CD4-positive, alpha-beta memory T cell (primary cell): ENCODE measurements at regions not wholly inside any gene's neighbourhood (a gene's known extent, or its start where the extent isn't known, plus 50 kb on each side); places are given as distances from the start of the nearest gene placed in this dataset.
"Not testable (repeated sequence)": the region's sequence is repeated elsewhere in the genome, so short reads cannot be mapped to it uniquely, and the experiment has no call there.

Experiments used
- CTCF ChIA-PET: fragments of 350-600 bp; sonication (Branson Sonifier 250); formaldehyde crosslinking; loops from one replicate; lab custom pipeline; 2021; ENCODE audit warnings: inconsistent platforms; ENCODE audit not compliant: partially characterized antibody; lab: Charles Lee
- POLR2A ChIA-PET: fragments of 350-600 bp; sonication (Branson Sonifier 250); formaldehyde crosslinking; loops from one replicate; lab custom pipeline; 2021; ENCODE audit not compliant: partially characterized antibody; lab: Charles Lee
- DNase-seq, 5 donors: peaks; one replicate each; pipeline versions ENCODE4 v3.0.0 to v3.0.0-alpha.2; 2020 to 2022; ENCODE audit warnings: mixed read lengths in 1 of 5
- H3K27ac ChIP-seq: one replicate; pipeline ENCODE4 v1.7.0; 2013; ENCODE audit warnings: low read depth, low read length
- H3K27me3 ChIP-seq: 2 replicates; pipeline ENCODE4 v1.7.0; 2013; ENCODE audit warnings: mild to moderate bottlenecking, low read length, moderate library complexity; ENCODE audit not compliant: insufficient read depth
- H3K36me3 ChIP-seq: 2 replicates; pipeline ENCODE4 v1.7.0; 2013; ENCODE audit warnings: mild to moderate bottlenecking, low read length, moderate library complexity; ENCODE audit not compliant: insufficient read depth
- H3K4me1 ChIP-seq: 2 replicates; pipeline ENCODE4 v1.7.0; 2013; ENCODE audit warnings: mild to moderate bottlenecking, low read length, moderate library complexity; ENCODE audit not compliant: insufficient read depth
- H3K4me3 ChIP-seq, 2 donors: one replicate each; pipeline ENCODE4 v1.7.0; 2013; ENCODE audit warnings: low read length in 2 of 2, mild to moderate bottlenecking in 1 of 2
- H3K9me3 ChIP-seq, 2 donors: one replicate each; pipeline ENCODE4 v1.7.0; 2013; ENCODE audit warnings: low read length in 2 of 2, control low read depth in 1 of 2; ENCODE audit not compliant: control insufficient read depth in 1 of 2
- H3K27ac Mint-ChIP-seq, 7 donors: one replicate each; pipeline ENCODE4 v1.8.0; 2020 to 2021; ENCODE audit warnings: mixed read lengths in 7 of 7, mild to moderate bottlenecking in 6 of 7, inconsistent platforms in 3 of 7, moderate library complexity in 3 of 7
- H3K27me3 Mint-ChIP-seq, 2 donors: one replicate each; pipeline ENCODE4 v1.8.0; 2020 to 2021; ENCODE audit warnings: mixed read lengths in 2 of 2
- H3K36me3 Mint-ChIP-seq, 2 donors: one replicate each; pipeline ENCODE4 v1.8.0; 2020 to 2021; ENCODE audit warnings: mixed read lengths in 2 of 2, inconsistent platforms in 1 of 2, mild to moderate bottlenecking in 1 of 2
- H3K4me1 Mint-ChIP-seq, 4 donors: one replicate each; pipeline ENCODE4 v1.8.0; 2020 to 2021; ENCODE audit warnings: mixed read lengths in 4 of 4, mild to moderate bottlenecking in 1 of 4
- H3K4me3 Mint-ChIP-seq, 8 donors: one replicate each; pipeline ENCODE4 v1.8.0; 2020 to 2021; ENCODE audit warnings: mixed read lengths in 8 of 8, mild to moderate bottlenecking in 7 of 8, moderate library complexity in 6 of 8, inconsistent platforms in 3 of 8
- H3K9me3 Mint-ChIP-seq, 8 donors: one replicate each; pipeline ENCODE4 v1.8.0; 2020 to 2021; ENCODE audit warnings: mixed read lengths in 8 of 8, mild to moderate bottlenecking in 5 of 8, inconsistent platforms in 3 of 8, moderate library complexity in 1 of 8
- intact Hi-C: fragments of 100-400 bp; cut with micrococcal nuclease; formaldehyde crosslinking; loops from one replicate; pipeline ENCODE4 v1.15.1; 2023

DNA sequence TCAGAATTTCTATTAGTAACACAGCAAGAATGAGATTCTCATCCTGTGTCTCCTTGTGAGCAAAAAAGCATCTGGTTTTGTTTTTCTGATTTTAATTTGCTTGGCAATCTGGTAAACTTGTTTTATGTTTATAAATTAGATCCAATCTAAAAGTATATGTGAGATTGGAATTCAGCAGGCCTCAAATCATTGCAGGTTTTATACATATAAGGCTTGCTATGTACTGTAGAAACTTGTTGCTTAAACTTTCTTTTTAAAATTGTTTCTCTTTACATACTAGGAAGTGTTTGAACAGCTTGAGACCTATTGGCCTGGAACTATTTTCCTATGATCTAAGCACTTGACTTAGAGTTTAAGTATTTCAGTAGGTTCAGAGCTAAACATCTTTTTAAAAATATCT is 1037.8 kb downstream of the NR2F1-AS1 start:
- H3K9me3 Mint-ChIP-seq, result peaks cover 0 to 7% (median 5%) of the 10 kb centered on the region in 8 donors
- POLR2A ChIA-PET, result no interaction called here

DNA sequence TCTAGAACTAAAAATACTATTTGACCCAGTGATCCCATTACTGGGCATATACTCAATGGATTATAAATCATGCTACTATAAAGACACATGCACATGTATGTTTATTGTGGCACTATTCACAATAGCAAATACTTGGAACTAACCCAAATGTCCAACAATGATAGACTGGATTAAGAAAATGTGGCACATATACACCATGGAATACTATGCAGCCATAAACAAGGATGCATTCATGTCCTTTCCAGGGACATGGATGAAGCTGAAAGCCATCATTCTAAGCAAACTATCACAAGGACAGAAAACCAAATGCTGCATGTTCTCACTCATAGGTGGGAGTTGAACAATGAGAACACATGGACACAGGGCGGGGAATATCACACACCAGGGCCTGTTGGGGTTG is 1039.0 kb downstream of the NR2F1-AS1 start:
- H3K4me3 Mint-ChIP-seq, H3K9me3 ChIP-seq, H3K27me3 ChIP-seq, H3K4me3 ChIP-seq, DNase-seq, CTCF ChIA-PET, H3K27ac ChIP-seq, H3K36me3 Mint-ChIP-seq, H3K27ac Mint-ChIP-seq, H3K4me1 Mint-ChIP-seq, H3K4me1 ChIP-seq, H3K27me3 Mint-ChIP-seq, H3K36me3 ChIP-seq, POLR2A ChIA-PET, intact Hi-C loops: not testable (repeated sequence)
- H3K9me3 Mint-ChIP-seq, result peaks cover 0 to 14% (median 6%) of the 10 kb centered on the region in 8 donors

More for the DNA sequence above, 1037.8 kb downstream of the NR2F1-AS1 start:
- Mint-ChIP-seq H3K36me3 (no peaks in the 10 kb centered on the region), H3K4me1 (no peaks in the 10 kb centered on the region), H3K27ac (no peak overlapping the region), H3K4me3 (no peak overlapping the region), H3K27me3 (no peaks in the 10 kb centered on the region)
- H3K36me3 ChIP-seq, result no peaks in the 10 kb centered on the region
- no peaks in the 10 kb centered on the region for H3K4me1 ChIP-seq
- H3K27ac ChIP-seq, result no peak overlapping the region
- no peaks in the 10 kb centered on the region for H3K9me3 ChIP-seq
- CTCF ChIA-PET, result no interaction called here
- no peaks in the 10 kb centered on the region for H3K27me3 ChIP-seq
- H3K4me3 ChIP-seq, result no peak overlapping the region
- intact Hi-C loops, result no loop called here
- DNase-seq, result no peak

DNA sequence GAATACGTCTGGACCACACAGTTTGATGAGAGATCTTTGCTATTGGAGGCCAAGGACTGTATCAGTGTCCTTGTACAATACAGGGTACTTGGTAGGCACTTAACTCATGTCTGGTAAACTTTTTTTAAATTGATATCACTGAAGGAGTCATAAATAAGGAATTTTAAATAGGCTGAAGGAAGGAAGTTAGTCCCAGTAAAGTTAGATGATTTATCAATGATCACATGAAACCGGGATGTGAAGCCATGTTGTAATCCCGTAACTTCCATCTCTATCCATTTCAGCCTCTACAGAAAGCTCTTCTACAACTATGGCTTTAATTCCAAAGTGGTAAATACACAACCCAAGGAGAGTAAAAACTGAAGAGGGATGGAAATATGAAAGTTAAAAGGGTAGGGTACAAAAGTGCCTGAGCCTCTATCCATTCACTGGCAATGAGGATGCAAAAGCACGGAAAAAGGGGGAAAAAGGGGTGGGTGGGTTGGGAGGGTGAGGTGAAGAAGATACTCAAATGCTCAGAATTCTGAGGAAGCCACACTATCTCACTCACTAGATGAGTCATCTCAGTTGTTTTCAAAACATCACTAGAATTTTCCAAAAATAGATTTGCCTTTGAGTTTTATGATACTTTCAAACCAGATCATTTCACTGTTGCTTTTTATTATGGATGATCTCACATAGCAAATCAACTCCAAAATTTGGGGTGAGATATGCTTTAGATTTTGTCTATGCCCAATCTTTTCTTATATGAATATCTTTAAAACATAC is 1053.5 kb downstream of the NR2F1-AS1 start:
- Mint-ChIP-seq H3K27ac (no peak overlapping the region), H3K27me3 (no peaks in the 10 kb centered on the region), H3K4me3 (no peak overlapping the region), H3K4me1 (no peaks in the 10 kb centered on the region), H3K9me3 (peaks cover 0 to 8% (median 3%) of the 10 kb centered on the region in 8 donors), H3K36me3 (no peaks in the 10 kb centered on the region)
- Histone ChIP-seq H3K27ac (no peak overlapping the region), H3K4me1 (no peaks in the 10 kb centered on the region), H3K9me3 (no peaks in the 10 kb centered on the region), H3K4me3 (no peak overlapping the region), H3K27me3 (no peaks in the 10 kb centered on the region), H3K36me3 (no peaks in the 10 kb centered on the region)
- CTCF ChIA-PET, result no interaction called here
- no peak for DNase-seq
- intact Hi-C loops, result no loop called here
- POLR2A ChIA-PET, result no interaction called here

DNA sequence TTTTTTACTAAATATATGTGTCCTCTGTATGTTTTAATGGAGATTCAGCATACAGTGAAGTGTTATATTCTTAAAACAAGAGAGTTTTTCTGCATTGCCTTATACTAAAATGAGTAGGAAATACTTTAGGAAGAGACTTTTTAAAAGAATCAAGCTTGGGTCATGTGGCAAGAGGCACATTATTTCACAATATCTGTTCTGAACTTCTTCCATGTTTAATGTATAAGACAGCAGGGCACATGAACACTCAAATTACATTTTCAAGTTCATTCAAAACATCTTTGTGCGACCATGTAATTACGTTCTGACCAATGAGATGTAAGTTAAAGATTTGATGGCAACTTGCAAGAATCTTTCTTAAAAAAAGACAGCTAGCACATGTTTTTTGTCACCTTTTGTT is 1055.9 kb downstream of the NR2F1-AS1 start:
- H3K27me3 Mint-ChIP-seq, result no peaks in the 10 kb centered on the region
- Histone ChIP-seq H3K4me1 (no peaks in the 10 kb centered on the region), H3K9me3 (peaks cover 0 to 4% of the 10 kb centered on the region in 2 donors), H3K27me3 (no peaks in the 10 kb centered on the region), H3K36me3 (no peaks in the 10 kb centered on the region), H3K27ac (no peak overlapping the region), H3K4me3 (no peak overlapping the region)
- intact Hi-C loops, result no loop called here
- H3K27ac Mint-ChIP-seq, result no peak overlapping the region
- no peak overlapping the region for H3K4me3 Mint-ChIP-seq
- DNase-seq, result no peak
- H3K4me1 Mint-ChIP-seq, result no peaks in the 10 kb centered on the region
- POLR2A ChIA-PET, result no interaction called here
- CTCF ChIA-PET, result no interaction called here
- H3K36me3 Mint-ChIP-seq, result no peaks in the 10 kb centered on the region
- peaks cover 0 to 5% (median 3%) of the 10 kb centered on the region in 8 donors for H3K9me3 Mint-ChIP-seq

DNA sequence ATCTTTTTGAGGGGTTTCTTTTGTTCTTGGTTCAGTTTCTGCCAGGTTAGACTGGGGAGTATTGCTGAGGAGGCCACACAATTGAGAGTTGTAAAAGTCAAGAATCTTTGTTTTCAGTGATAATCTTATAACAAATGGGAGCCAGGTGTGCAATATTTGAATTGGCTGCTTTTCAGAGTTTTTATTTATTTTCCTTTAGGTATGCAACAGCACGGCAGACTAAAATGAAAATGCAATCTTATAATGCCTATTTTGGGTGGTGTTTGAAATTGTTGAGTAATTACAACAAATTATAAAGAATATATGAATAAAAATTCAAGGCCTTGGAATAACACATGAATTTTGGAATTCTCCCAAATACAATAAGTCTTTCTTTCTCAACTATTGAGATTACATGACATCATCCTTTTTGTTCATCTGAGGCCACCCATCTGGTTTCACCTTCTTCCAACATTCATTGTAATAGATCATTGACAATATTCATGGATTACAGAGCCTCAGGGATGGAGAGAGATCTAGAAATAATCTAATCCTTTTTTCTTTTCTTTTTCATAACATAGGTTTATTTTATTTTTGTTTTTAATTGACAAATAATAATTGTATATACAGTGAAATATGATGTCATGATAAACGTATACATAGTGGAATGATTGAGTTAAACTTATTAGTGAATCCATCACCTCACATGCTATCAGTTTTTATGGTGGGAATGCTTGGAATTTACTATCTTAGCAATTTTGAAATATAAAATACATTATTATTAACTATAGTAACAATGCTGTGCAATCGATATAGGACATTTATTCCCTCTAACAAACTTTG is 1061.0 kb downstream of the NR2F1-AS1 start:
- Mint-ChIP-seq H3K9me3 (peaks cover 0 to 7% (median 2%) of the 10 kb centered on the region in 8 donors), H3K4me1 (peaks cover 0 to 3% (median 0%) of the 10 kb centered on the region in 4 donors)

DNA sequence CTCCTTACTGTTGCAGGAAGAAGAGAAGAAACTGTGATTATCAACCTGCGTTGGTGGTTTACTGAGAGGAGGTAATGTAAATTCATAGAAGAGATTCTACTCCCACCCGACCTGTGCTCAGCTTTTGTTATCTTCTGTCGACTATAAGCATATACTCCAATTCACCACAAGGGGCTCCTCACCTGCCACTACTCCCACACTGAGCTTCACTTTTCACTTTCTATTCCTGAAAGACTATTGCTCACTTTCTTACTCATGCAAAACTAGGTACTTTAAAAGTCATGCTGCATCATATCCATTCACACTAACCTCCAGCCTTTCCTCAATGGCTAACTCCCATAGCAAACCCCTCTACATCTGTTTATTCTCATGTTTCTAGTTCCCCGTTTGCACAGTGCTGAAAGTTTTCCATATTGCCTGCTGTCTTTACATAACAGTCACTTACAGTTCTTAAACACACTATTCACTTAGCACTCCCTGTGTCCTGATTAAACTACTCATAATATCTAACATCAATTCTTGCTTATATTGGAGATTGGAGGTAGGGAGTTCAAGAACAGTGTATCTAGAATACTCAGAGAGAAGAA is 1062.6 kb downstream of the NR2F1-AS1 start:
- H3K4me3 ChIP-seq, result no peak overlapping the region
- Mint-ChIP-seq H3K27ac (no peak overlapping the region), H3K36me3 (no peaks in the 10 kb centered on the region), H3K4me1 (peaks cover 0 to 3% (median 0%) of the 10 kb centered on the region in 4 donors), H3K9me3 (peaks cover 0 to 9% (median 5%) of the 10 kb centered on the region in 8 donors), H3K4me3 (no peak overlapping the region), H3K27me3 (no peaks in the 10 kb centered on the region)
- no peak for DNase-seq
- no peak overlapping the region for H3K27ac ChIP-seq
- no peaks in the 10 kb centered on the region for H3K27me3 ChIP-seq
- no peaks in the 10 kb centered on the region for H3K4me1 ChIP-seq
- ChIA-PET POLR2A (no interaction called here), CTCF (no interaction called here)
- H3K9me3 ChIP-seq, result peaks cover 0 to 4% of the 10 kb centered on the region in 2 donors
- no peaks in the 10 kb centered on the region for H3K36me3 ChIP-seq
- intact Hi-C loops, result no loop called here

More for the DNA sequence above, 1061.0 kb downstream of the NR2F1-AS1 start:
- no peak overlapping the region for H3K27ac Mint-ChIP-seq
- intact Hi-C loops, result no loop called here
- CTCF ChIA-PET, result no interaction called here
- H3K4me3 Mint-ChIP-seq, result no peak overlapping the region
- H3K4me3 ChIP-seq, result no peak overlapping the region
- H3K27me3 ChIP-seq, result no peaks in the 10 kb centered on the region
- DNase-seq, result no peak
- H3K4me1 ChIP-seq, result no peaks in the 10 kb centered on the region
- no peaks in the 10 kb centered on the region for H3K36me3 ChIP-seq
- no peak overlapping the region for H3K27ac ChIP-seq
- no peaks in the 10 kb centered on the region for H3K27me3 Mint-ChIP-seq
- POLR2A ChIA-PET, result no interaction called here
- peaks cover 0 to 4% of the 10 kb centered on the region in 2 donors for H3K9me3 ChIP-seq
- H3K36me3 Mint-ChIP-seq, result no peaks in the 10 kb centered on the region

DNA sequence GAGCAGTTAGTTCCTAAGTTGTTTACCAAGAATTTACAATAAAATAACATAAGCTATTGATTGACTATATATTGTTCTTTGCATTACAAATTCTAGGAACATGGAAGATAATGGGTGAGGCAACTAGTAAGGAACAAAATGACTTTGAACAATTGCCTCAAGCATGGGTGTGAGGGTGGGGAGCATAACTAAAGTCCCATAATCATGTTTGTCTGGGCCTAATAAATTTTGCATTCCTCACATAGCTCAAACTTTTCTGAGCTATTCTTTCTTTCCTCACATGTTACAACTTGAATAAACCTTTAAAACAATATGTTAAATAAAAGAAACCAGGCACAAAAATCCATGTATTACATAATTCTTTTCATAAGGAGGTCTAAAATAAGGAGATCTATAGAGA is 1066.1 kb downstream of the NR2F1-AS1 start:
- no peak overlapping the region for H3K4me3 ChIP-seq
- POLR2A ChIA-PET, result no interaction called here
- CTCF ChIA-PET, result interaction anchor here (1.2 kb wide), 1 partner anchor 9 kb away, joined by 4 read pairs; no protein-coding TSS in a partner anchor

More for the DNA sequence above, 1066.1 kb downstream of the NR2F1-AS1 start:
- Mint-ChIP-seq H3K9me3 (peaks cover 4 to 24% (median 16%) of the 10 kb centered on the region in 8 donors), H3K4me1 (peaks cover 0 to 3% (median 0%) of the 10 kb centered on the region in 4 donors), H3K27ac (no peak overlapping the region), H3K4me3 (no peak overlapping the region), H3K36me3 (no peaks in the 10 kb centered on the region), H3K27me3 (no peaks in the 10 kb centered on the region)
- H3K9me3 ChIP-seq, result peaks cover 0 to 2% of the 10 kb centered on the region in 2 donors
- no peak for DNase-seq
- no peaks in the 10 kb centered on the region for H3K27me3 ChIP-seq
- no peaks in the 10 kb centered on the region for H3K4me1 ChIP-seq
- H3K36me3 ChIP-seq, result no peaks in the 10 kb centered on the region
- no peak overlapping the region for H3K27ac ChIP-seq
- intact Hi-C loops, result no loop called here
